Kidney (tissue), 13 donors: ENCODE measurements at regions not wholly inside any gene's neighbourhood (a gene's known extent, or its start where the extent isn't known, plus 50 kb on each side); places are given as distances from the start of the nearest gene placed in this dataset.

Experiments used
- DNase-seq, 5 donors: peaks; one replicate each; pipeline ENCODE4 v3.0.0-alpha.2; 2013 to 2020
- FAIRE-seq: peaks from 2 replicates; lab custom pipeline; 2012; peaks lifted over from hg19 to GRCh38; lab: Jason Lieb, UNC
- H3K27ac ChIP-seq, 2 donors: one replicate each; pipeline ENCODE4 v1.7.0; 2013; ENCODE audit warnings: low read depth in 2 of 2, low read length in 2 of 2, inconsistent platforms in 1 of 2
- H3K27me3 ChIP-seq: one replicate; pipeline ENCODE4 v1.7.1; 2013; ENCODE audit warnings: low read length, inconsistent platforms; ENCODE audit not compliant: control insufficient read depth, insufficient read depth
- H3K36me3 ChIP-seq, 3 donors: one replicate each; pipeline versions ENCODE4 v1.7.0 to v1.7.1; 2013; ENCODE audit warnings: low read length in 3 of 3, control low read depth in 1 of 3, inconsistent platforms in 1 of 3; ENCODE audit not compliant: insufficient read depth in 3 of 3, control insufficient read depth in 2 of 3
- H3K4me1 ChIP-seq, 3 donors: one replicate each; pipeline versions ENCODE4 v1.7.0 to v1.7.1; 2013; ENCODE audit warnings: low read length in 3 of 3, inconsistent platforms in 1 of 3, low read depth in 1 of 3; ENCODE audit not compliant: control insufficient read depth in 2 of 3, insufficient read depth in 2 of 3
- H3K4me3 ChIP-seq, 3 donors: one replicate each; pipeline versions ENCODE4 v1.7.0 to v1.8.1; 2013; ENCODE audit warnings: low read length in 3 of 3, control low read depth in 1 of 3, inconsistent platforms in 1 of 3
- H3K9ac ChIP-seq, 3 donors: one replicate each; pipeline versions ENCODE4 v1.7.0 to v1.7.1; 2013; ENCODE audit warnings: low read length in 3 of 3, control low read depth in 1 of 3, inconsistent platforms in 1 of 3
- H3K9me3 ChIP-seq, 3 donors: one replicate each; pipeline versions ENCODE4 v1.7.0 to v1.7.1; 2013; ENCODE audit warnings: low read length in 3 of 3, control low read depth in 1 of 3, inconsistent platforms in 1 of 3; ENCODE audit not compliant: control insufficient read depth in 2 of 3, insufficient read depth in 1 of 3
- intact Hi-C: fragments of 100-400 bp; cut with DNase I; formaldehyde crosslinking; loops from one replicate; pipeline ENCODE4 v1.11.1; 2022
- TF ChIP-seq, protein P1 (sequence below): IDR thresholded peaks from 3 replicates; pipeline ENCODE4 v1.5.1; 2012; ENCODE audit warnings: mild to moderate bottlenecking, moderate library complexity, borderline replicate concordance; ENCODE audit not compliant: insufficient read depth; ENCODE audit errors: extremely low read depth
- donor health status: control.
- donor health status: control.
- donor health status: control.
- donor health status: control.
- donor health status: control.
- donor health status: DM: yes; HTN: yes; CAD: no.
- donor health status: Normal renal cell carcinoma (clear cell type).

DNA sequence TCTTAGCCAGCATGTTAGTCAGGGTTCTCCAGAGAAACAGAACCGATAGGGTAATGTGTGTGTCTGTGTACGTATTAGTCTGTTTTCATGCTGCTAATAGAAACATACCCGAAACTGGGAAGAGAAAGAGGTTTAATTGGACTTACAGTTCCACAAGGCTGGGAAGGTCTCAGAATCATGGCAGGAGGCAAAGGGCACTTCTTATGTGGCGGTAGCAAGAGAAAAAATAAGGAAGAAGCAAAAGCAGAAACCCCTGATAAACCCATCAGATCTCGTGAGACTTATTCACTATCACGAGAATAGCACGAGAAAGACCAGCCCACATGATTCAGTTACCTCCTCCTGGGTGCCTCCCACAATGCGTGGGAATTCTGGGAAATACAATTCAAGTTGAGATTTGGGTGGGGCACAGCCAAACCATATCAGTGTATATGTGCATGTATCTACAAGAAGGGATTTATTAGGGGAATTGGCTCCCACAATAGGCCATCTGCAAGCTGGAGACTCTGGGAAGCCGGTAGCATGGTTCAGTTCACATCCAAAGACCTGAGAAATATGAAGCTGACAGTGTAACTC, 173.7 kb upstream of the NECTIN1 start:
- no peak overlapping the region for H3K9ac ChIP-seq
- DNase-seq: peak in 1 of 5 donors; percentile 33
- H3K4me3 ChIP-seq: no peak overlapping the region
- intact Hi-C loops: no loop called here
- TF ChIP-seq, protein P1, sequence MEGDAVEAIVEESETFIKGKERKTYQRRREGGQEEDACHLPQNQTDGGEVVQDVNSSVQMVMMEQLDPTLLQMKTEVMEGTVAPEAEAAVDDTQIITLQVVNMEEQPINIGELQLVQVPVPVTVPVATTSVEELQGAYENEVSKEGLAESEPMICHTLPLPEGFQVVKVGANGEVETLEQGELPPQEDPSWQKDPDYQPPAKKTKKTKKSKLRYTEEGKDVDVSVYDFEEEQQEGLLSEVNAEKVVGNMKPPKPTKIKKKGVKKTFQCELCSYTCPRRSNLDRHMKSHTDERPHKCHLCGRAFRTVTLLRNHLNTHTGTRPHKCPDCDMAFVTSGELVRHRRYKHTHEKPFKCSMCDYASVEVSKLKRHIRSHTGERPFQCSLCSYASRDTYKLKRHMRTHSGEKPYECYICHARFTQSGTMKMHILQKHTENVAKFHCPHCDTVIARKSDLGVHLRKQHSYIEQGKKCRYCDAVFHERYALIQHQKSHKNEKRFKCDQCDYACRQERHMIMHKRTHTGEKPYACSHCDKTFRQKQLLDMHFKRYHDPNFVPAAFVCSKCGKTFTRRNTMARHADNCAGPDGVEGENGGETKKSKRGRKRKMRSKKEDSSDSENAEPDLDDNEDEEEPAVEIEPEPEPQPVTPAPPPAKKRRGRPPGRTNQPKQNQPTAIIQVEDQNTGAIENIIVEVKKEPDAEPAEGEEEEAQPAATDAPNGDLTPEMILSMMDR: no peak
- H3K36me3 ChIP-seq: no peaks in the 10 kb centered on the region
- no peak for FAIRE-seq
- H3K27me3 ChIP-seq: no peaks in the 10 kb centered on the region
- no peaks in the 10 kb centered on the region for H3K9me3 ChIP-seq
- H3K27ac ChIP-seq: no peak overlapping the region
- H3K4me1 ChIP-seq: peaks cover 0 to 3% (median 0%) of the 10 kb centered on the region in 3 donors

DNA sequence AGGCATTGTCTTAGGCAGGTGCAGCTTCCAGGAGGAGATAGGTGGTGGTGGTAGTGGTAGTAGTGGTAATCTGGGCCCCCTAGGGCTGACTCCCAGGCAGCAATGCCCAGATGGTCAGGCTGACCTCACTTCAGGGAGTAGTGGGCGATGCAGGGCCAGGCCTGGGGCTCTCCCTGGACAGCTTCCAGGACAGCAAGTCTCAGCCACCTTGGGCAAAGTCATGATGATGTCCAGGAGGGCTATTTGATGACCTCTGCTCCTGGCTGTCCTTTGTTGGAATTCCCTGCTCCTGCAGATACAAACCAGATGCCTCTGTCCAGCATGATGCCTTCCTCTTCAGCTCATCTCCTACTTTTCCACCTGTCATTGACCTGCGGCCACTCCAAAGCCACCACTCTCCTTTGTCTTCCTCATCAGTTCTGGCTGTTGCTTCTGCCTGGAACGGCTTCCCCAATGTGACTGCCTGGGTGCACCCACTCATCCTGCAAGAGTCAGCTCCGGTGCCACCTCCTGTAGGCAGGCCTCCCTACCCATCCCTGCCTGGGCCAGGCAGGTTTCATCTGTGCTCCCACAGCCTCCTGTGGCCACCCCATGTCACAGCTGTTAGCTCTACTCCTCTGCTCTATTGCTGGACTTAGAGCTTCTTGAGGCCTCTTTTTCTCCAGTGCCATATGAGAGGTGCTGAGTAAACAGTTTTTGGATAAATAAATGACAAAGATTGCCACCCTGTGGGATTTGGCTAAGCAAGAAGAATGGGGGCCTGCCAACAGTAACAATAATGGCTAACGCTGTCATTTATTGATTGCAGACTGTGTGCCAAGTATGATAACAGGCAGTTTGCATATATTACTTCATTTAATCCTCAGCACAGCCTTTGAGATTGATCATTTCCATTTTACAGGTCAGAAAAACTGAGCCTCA, 172.9 kb upstream of the NECTIN1 start:
- intact Hi-C loops: no loop called here
- no peaks in the 10 kb centered on the region for H3K27me3 ChIP-seq
- TF ChIP-seq, protein P1: no peak
- no peak overlapping the region for H3K4me3 ChIP-seq
- DNase-seq (no peak), FAIRE-seq (no peak)
- no peaks in the 10 kb centered on the region for H3K36me3 ChIP-seq
- H3K9me3 ChIP-seq: no peaks in the 10 kb centered on the region
- H3K4me1 ChIP-seq: peaks cover 0 to 2% (median 0%) of the 10 kb centered on the region in 3 donors
- H3K27ac ChIP-seq: no peak overlapping the region
- no peak overlapping the region for H3K9ac ChIP-seq

DNA sequence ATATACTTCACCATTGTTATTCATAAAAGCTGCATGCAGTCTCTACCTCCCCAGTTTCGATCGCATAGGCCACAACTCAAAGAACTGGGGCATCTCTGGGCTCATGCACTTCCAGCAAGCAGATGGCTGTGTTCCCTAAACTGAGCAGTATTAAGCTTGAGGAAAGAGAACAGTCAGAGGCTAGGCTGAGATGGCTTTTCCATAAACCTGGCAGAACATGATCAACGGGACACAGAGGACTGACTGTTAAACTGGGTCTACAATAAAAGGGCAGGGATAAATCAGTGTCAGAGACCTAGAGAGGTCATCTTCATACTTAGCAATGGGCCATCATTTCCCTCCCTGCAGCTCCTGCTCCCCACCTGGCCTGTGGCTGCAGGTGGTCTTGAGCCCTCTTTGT, 171.0 kb upstream of the NECTIN1 start:
- Histone ChIP-seq H3K27ac (no peak overlapping the region), H3K9me3 (no peaks in the 10 kb centered on the region), H3K4me3 (no peak overlapping the region), H3K4me1 (peaks cover 0 to 2% (median 0%) of the 10 kb centered on the region in 3 donors), H3K27me3 (no peaks in the 10 kb centered on the region), H3K36me3 (no peaks in the 10 kb centered on the region), H3K9ac (no peak overlapping the region)
- no peak for DNase-seq
- intact Hi-C loops: no loop called here
- FAIRE-seq: no peak
- TF ChIP-seq, protein P1: no peak
